OCI-LY7 (cell line): ENCODE measurements at regions not wholly inside any gene's neighbourhood (a gene's known extent, or its start where the extent isn't known, plus 50 kb on each side); places are given as distances from the start of the nearest gene placed in this dataset.
"Not testable (repeated sequence)": the region's sequence is repeated elsewhere in the genome, so short reads cannot be mapped to it uniquely, and the experiment has no call there.

Experiments used
- BruUV-seq: library from RNA; stranded (reverse); fragments of 400-500 nt; replicated peaks from 2 replicates; lab custom pipeline; 2021; lab: Mats Ljungman, UMichigan
- CTCF ChIA-PET: fragments of 300-600 bp; sonication (Branson Sonifier 250); formaldehyde crosslinking; loops from one replicate; lab custom pipeline; 2022; ENCODE audit warnings: antibody characterized with exemption; ENCODE audit not compliant: unreplicated experiment; lab: Charles Lee
- POLR2A ChIA-PET: fragments of 300-600 bp; sonication (Branson Sonifier 250); formaldehyde crosslinking; loops from one replicate; lab custom pipeline; 2022; ENCODE audit warnings: antibody characterized with exemption; lab: Charles Lee
- DNase-seq: peaks from one replicate; pipeline ENCODE4 v3.0.0-alpha.2; 2015; ENCODE audit warnings: low spot score
- H2AFZ ChIP-seq: fragments of 200-600 bp; sonication (generic), shearing (Covaris generic); 2 replicates; pipeline ENCODE4 v1.6.1; 2014; ENCODE audit warnings: mild to moderate bottlenecking, antibody characterized with exemption, low read length, moderate library complexity
- H3K27ac ChIP-seq: fragments of 200-600 bp; sonication (generic); 2 replicates; pipeline ENCODE4 v1.5.1; 2014; ENCODE audit warnings: mixed run types, low read depth, mild to moderate bottlenecking, moderate library complexity, low read length, inconsistent platforms; ENCODE audit not compliant: poor library complexity, severe bottlenecking
- H3K36me3 ChIP-seq: fragments of 200-600 bp; sonication (generic); 2 replicates; pipeline ENCODE4 v1.6.1; 2014; ENCODE audit warnings: mild to moderate bottlenecking, antibody characterized with exemption, low read length, moderate library complexity, mixed read lengths; ENCODE audit not compliant: insufficient read depth
- H3K4me1 ChIP-seq: fragments of 200-600 bp; sonication (generic); 2 replicates; pipeline ENCODE4 v1.5.1; 2014; ENCODE audit warnings: mild to moderate bottlenecking, low read length; ENCODE audit not compliant: insufficient read depth, poor library complexity, severe bottlenecking
- H3K4me2 ChIP-seq: fragments of 200-600 bp; sonication (generic); 2 replicates; pipeline ENCODE4 v1.6.1; 2014; ENCODE audit warnings: mild to moderate bottlenecking, low read length
- H3K4me3 ChIP-seq: fragments of 200-600 bp; sonication (generic); 2 replicates; pipeline ENCODE4 v1.5.1; 2014; ENCODE audit warnings: mild to moderate bottlenecking, low read depth, low read length; ENCODE audit not compliant: poor library complexity, severe bottlenecking
- H3K79me2 ChIP-seq: fragments of 200-600 bp; sonication (generic); 2 replicates; pipeline ENCODE4 v1.6.1; 2016; ENCODE audit warnings: low read depth, mild to moderate bottlenecking, low read length, moderate library complexity, mixed read lengths; ENCODE audit not compliant: insufficient read depth
- H3K9me2 ChIP-seq: fragments of 200-600 bp; sonication (generic); 2 replicates; pipeline ENCODE4 v1.6.1; 2016; ENCODE audit warnings: mild to moderate bottlenecking, low read length, mixed read lengths; ENCODE audit not compliant: insufficient read depth
- H3K9me3 ChIP-seq: fragments of 200-600 bp; sonication (generic); 2 replicates; pipeline ENCODE4 v1.6.1; 2014; ENCODE audit warnings: mild to moderate bottlenecking, mixed run types, low read length, mixed read lengths
- H4K20me1 ChIP-seq: fragments of 200-600 bp; sonication (generic); 2 replicates; pipeline ENCODE4 v1.6.1; 2014; ENCODE audit warnings: mild to moderate bottlenecking, antibody characterized with exemption, low read length, moderate library complexity, mixed read lengths; ENCODE audit not compliant: insufficient read depth
- EZH2phosphoT487 ChIP-seq: fragments of 200-600 bp; sonication (generic); IDR thresholded peaks from 2 replicates; pipeline ENCODE4 v1.6.1; 2018; ENCODE audit warnings: low read depth, borderline replicate concordance, mild to moderate bottlenecking, mixed run types, antibody characterized with exemption, low read length, moderate library complexity, mixed read lengths
- intact Hi-C: fragments of 100-400 bp; cut with micrococcal nuclease; formaldehyde crosslinking; loops from one replicate; pipeline ENCODE4 v1.10.0; 2022; ENCODE audit not compliant: unreplicated experiment
- TF ChIP-seq, protein P1 (sequence below): fragments of 200-600 bp; sonication (generic); conservative IDR thresholded peaks from 2 replicates; pipeline ENCODE4 v1.5.1; 2014; ENCODE audit warnings: mild to moderate bottlenecking, antibody characterized with exemption, low read length, moderate library complexity, mixed read lengths

DNA sequence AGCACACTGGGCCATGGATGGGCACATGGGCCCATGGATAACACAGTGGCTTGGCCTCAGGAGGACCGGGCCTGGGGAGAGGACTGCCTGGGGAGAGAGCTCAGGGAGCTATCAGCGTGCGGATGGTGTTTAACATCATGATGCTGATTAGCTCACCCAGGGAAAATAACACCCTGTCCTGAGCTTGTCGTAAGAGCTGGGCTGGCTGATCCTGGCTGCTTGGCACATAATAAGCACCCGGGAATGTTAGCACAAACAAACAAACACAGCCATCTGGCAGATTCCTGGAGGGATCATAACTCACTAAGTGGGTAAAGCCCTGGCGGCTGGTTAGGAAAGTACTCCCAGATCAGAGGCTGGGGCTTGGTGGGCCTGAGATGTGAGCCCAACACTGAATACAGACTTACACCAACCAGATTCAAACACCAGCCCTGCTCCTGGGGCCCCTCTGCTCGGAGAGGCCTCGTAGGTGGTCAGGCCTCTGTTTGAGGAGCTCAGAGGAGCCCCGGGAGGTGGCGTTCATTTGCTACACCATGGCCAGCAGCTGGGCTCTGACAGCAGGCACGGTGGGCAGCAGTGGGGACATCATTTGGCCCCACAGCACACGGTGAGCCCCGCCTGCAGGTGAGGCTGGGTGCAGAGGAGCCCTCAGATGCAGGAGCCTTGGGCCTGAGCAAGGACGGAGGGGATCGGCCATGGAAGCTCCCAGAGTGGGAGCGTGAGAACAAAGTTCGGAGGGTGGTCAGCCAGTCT is 193.4 kb upstream of the HDAC4 start:
- TF ChIP-seq, protein P1, sequence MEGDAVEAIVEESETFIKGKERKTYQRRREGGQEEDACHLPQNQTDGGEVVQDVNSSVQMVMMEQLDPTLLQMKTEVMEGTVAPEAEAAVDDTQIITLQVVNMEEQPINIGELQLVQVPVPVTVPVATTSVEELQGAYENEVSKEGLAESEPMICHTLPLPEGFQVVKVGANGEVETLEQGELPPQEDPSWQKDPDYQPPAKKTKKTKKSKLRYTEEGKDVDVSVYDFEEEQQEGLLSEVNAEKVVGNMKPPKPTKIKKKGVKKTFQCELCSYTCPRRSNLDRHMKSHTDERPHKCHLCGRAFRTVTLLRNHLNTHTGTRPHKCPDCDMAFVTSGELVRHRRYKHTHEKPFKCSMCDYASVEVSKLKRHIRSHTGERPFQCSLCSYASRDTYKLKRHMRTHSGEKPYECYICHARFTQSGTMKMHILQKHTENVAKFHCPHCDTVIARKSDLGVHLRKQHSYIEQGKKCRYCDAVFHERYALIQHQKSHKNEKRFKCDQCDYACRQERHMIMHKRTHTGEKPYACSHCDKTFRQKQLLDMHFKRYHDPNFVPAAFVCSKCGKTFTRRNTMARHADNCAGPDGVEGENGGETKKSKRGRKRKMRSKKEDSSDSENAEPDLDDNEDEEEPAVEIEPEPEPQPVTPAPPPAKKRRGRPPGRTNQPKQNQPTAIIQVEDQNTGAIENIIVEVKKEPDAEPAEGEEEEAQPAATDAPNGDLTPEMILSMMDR, result no peak
- TF ChIP-seq EZH2phosphoT487, result no peak
- CTCF ChIA-PET, result no interaction called here
- no peaks in the 10 kb centered on the region for H4K20me1 ChIP-seq
- H2AFZ ChIP-seq, result no peak overlapping the region
- DNase-seq, result no peak
- no peaks in the 10 kb centered on the region for H3K9me2 ChIP-seq
- no peak overlapping the region for H3K27ac ChIP-seq
- H3K4me1 ChIP-seq, result no peaks in the 10 kb centered on the region
- intact Hi-C loops, result no loop called here
- no peaks in the 10 kb centered on the region for H3K9me3 ChIP-seq
- no TSS peak for BruUV-seq
- H3K79me2 ChIP-seq, result no peaks in the 10 kb centered on the region
- POLR2A ChIA-PET, result no interaction called here
- H3K4me2 ChIP-seq, result no peak overlapping the region
- no peaks in the 10 kb centered on the region for H3K36me3 ChIP-seq
- H3K4me3 ChIP-seq, result no peak overlapping the region

DNA sequence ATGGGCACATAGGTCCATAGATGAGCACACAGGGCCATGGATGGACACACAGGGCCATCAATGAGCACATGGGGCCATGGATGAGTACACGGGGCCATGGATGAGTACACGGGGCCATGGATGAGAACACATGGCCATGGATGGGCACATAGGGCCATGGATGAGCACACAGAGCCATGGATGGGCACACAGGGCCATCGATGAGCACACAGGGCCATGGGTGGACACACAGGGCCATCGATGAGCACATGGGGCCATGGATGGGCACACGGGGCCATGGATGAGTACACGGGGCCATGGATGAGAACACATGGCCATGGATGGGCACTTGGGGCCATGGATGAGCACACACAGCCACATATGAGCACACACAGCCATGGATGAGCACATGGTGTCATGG is 192.6 kb upstream of the HDAC4 start:
- TF ChIP-seq, protein P1, result no peak
- no peak for TF ChIP-seq EZH2phosphoT487
- no peaks in the 10 kb centered on the region for H3K36me3 ChIP-seq
- ChIA-PET POLR2A (no interaction called here), CTCF (no interaction called here)
- H3K9me2 ChIP-seq, result no peaks in the 10 kb centered on the region
- no peaks in the 10 kb centered on the region for H3K79me2 ChIP-seq
- H2AFZ ChIP-seq, result no peak overlapping the region
- H3K9me3 ChIP-seq, result no peaks in the 10 kb centered on the region
- H3K4me1 ChIP-seq, result no peaks in the 10 kb centered on the region
- DNase-seq, result no peak
- intact Hi-C loops, result no loop called here
- H3K4me2 ChIP-seq, result no peak overlapping the region
- no peak overlapping the region for H3K4me3 ChIP-seq
- no TSS peak for BruUV-seq
- H3K27ac ChIP-seq, result no peak overlapping the region
- H4K20me1 ChIP-seq, result no peaks in the 10 kb centered on the region

DNA sequence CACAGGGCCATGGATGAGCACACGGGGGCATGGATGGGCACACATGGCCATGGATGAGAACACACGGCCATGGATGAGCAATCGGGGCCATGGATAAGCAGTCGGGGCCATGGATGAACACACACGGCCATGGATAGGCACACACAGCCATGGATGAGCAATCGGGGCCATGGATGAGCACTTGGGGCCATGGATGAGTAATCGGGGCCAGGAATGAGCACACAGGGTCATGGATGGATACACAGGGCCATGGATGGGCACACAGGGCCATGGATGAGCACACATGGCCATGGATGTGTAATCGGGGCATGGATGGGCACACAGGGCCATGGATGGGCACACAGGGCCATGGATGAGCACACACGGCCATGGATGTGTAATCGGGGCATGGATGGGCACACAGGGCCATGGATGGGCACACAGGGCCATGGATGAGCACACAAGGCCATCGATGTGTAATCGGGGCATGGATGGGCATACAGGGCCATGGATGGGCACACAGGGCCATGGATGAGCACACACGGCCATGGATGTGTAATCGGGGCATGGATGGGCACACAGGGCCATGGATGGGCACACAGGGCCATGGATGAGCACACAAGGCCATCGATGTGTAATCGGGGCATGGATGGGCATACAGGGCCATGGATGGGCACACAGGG is 191.9 kb upstream of the HDAC4 start:
- H3K9me2 ChIP-seq, DNase-seq, H3K9me3 ChIP-seq, H4K20me1 ChIP-seq, H2AFZ ChIP-seq, H3K27ac ChIP-seq, H3K36me3 ChIP-seq, H3K4me3 ChIP-seq, intact Hi-C loops, H3K79me2 ChIP-seq, POLR2A ChIA-PET, H3K4me2 ChIP-seq, H3K4me1 ChIP-seq, CTCF ChIA-PET, BruUV-seq: not testable (repeated sequence)
